GM18499 (cell line): ENCODE measurements at regions not wholly inside any gene's neighbourhood (a gene's known extent, or its start where the extent isn't known, plus 50 kb on each side); places are given as distances from the start of the nearest gene placed in this dataset.
"Not testable (repeated sequence)": the region's sequence is repeated elsewhere in the genome, so short reads cannot be mapped to it uniquely, and the experiment has no call there.

Experiments
- ATAC-seq: cut with Tn5 transposase; IDR thresholded peaks from one replicate; pipeline ENCODE4 v1.9.1; 2021; ENCODE audit warnings: moderate number of reproducible peaks; ENCODE audit not compliant: insufficient read depth, unreplicated experiment

GRCh38 chr9:129547869-129548570, 72.9 kb downstream of the C9orf50 start:
- no peak for ATAC-seq

DNA sequence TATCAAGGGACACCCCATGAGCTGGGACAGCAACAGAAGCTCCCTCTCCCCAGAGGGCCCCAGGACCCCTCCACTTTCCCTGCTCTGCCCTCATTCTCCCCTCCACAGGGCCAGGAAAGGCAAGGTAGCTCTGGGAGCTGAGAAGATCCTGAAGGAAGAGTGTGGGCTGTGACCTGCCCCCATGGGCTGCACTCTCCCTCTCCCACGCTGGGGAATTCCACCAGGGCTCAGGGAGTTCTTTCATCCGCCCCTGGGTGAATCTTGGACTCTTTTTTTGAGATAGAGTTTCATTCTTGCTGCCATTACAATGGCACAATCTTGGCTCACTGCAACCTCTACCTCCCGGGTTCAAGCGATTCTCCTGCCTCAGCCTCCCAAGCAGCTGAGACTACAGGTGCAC, 73.8 kb downstream of the C9orf50 start:
- ATAC-seq, result no peak

DNA sequence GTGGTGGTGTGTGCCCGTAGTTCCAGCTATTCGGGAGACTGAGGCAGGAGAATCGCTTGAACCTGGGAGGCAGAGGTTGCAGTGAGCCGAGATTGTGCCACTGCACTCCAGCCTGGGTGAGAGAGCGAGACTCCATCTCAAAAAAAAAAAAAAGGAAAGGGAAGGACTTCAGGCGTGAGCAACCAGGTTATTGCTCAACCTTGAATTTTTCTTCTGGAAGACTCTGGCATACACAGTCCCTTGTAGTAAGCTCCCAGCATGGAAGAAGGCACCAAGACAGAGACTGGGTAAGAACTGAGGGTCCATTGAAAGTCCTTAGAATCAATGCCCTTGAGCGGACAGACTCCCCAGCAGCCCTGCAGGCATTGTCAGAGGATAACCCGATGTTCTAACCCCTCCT, 75.0 kb downstream of the C9orf50 start:
- not testable (repeated sequence) for ATAC-seq

DNA sequence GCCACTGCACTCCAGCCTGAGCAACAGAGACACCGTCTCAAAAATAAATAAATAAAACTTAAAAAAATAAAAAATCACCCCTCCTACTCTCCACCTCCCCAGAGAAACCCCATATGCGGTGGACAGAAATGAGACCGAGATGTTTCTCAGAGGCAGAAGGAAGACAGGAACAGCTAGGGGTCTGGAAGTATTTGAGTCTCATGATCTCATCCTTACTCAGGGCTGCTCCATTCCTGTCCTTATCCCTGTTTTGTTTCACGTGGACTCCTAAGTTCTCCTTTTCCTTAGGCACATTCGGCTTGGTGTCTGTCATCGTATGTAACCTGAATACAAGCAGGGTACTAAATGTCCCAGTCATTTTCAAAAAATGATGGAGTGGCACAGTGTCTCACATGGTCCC, 76.1 kb downstream of the C9orf50 start:
- no peak for ATAC-seq

DNA sequence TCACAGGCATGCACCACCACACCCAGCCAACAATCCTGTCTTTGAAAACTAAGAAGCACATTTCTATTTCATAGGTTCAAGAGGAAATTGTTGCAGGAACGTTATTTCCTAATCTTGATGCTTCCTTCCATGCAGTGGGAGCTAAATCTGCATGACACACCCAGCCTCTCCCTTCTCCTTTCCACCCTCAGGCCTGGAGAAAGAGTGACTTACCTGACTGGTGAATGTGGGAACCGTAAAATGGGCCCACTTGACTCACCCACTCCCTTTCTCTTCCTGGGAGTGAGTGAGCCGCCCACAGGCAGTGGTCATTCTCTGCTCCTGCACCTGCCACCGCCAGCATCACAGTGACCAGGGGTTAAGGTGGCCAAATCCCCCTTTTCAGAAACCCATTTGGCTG, 78.2 kb downstream of the C9orf50 start:
- no peak for ATAC-seq

DNA sequence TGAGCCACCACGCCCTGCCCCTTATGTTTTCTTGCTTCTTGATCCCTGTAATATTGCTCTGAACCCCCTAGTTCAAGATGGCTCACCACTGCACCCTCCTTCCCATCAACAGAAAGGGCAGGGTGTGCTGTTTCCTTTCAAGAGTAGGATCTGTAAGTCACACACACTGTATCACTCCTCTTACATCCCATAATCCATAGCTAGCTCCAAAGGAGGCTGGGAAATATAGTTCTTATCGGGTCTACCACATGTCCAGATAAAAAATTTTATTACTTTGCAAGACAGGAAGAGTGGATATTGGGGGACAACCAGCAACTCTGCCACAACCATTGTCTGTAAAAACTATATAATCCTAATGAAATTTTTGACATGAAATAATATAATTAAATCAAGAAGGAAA, 79.6 kb downstream of the C9orf50 start:
- ATAC-seq, result no peak

DNA sequence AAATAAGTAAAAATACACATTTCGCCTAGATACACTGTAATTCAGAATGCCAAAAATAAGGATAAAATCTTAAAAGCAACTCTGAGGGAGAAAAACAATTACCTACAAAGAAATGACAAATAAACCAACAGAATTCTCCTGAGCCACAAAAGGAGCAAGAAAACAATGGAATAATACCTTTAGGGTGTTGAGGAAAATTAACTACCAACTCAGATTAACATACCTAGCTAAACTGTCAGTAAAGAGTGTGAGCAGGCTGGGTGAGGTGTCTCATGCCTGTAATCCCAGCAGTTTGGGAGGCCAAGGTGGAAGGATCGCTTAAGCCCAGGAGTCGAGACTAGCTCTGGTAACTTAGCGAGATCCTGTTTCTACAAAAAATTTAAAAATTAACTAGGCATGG, 81.5 kb downstream of the C9orf50 start:
- ATAC-seq, result no peak

GRCh38 chr9:129531860-129532402, 89.0 kb downstream of the C9orf50 start:
- ATAC-seq, result not testable (repeated sequence)

DNA sequence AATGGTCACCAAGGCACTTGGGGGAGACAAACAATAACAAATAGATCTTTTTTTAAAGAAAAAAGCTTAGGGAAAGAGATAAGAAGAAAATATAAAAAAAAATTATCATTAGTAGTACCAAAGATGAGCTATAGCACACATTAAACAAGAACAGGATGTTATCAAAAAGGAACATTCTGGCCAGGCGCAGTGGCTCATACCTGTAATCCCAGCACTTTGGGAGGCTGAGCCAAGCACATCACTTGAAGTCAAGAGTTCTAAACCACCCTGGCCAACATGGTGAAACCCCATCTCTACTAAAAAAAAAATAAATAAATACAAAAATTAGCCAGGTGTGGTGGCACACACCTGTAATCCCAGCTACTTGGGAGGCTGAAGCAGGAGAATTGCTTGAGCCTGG, 92.9 kb downstream of the C9orf50 start:
- not testable (repeated sequence) for ATAC-seq

DNA sequence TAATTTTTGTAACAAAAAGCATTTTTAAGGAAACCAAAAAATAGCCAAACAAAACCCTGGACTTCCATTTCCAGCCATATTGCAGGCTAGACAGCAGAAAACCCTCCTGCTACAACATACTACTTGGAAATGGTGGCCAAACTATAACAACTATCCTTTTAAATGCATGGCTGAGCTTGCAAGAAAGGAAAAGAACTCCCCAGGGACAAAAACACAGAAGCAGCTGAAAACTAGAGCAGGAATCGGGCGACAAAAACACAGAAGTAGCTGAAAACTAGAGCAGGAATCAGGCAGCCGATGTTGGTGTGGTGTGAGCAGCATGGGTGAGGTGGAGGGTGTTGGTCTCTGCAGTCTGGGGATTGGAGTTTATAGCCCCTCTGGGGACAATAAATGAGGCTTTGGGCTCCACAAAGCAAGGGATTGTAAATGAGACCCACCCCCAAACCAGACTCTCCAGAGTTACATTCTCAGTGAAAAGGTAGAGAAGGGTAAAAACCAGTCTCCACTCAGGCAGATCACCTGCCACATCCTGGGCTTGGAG, 95.2 kb downstream of the C9orf50 start:
- no peak for ATAC-seq

DNA sequence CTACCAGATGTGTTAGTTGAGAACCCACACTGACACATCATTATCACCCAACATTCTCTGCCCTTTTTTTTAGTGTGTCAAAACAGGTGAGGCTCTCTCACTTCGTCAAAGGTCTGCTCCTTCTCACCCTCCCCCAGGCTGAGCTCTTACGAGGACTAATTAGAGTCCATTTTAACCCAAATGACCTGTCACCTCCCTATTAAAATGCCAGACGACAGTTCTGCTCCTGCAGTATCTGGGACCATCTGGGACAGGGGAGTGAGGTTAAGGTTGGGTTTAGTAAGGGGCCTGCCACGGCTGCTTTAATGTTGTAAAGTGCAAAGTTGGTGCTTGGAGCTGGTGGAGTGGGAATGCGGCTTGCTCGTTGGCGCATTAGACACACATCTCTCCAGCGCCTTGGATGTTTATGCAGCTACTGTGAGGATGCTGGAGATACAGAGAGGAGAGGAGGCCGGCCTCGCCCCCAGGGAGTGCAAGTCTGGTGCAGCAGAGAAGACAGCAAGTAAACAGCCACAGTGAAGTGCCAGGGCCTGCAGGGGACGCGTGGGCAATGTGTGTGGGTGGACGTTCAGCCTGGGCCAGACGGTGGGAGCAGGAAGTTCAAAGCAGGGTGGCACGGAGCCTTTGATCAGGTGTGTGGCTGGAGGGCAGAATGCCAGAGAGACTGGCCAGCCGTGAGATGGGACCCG, 96.2 kb downstream of the C9orf50 start:
- ATAC-seq, result no peak

DNA sequence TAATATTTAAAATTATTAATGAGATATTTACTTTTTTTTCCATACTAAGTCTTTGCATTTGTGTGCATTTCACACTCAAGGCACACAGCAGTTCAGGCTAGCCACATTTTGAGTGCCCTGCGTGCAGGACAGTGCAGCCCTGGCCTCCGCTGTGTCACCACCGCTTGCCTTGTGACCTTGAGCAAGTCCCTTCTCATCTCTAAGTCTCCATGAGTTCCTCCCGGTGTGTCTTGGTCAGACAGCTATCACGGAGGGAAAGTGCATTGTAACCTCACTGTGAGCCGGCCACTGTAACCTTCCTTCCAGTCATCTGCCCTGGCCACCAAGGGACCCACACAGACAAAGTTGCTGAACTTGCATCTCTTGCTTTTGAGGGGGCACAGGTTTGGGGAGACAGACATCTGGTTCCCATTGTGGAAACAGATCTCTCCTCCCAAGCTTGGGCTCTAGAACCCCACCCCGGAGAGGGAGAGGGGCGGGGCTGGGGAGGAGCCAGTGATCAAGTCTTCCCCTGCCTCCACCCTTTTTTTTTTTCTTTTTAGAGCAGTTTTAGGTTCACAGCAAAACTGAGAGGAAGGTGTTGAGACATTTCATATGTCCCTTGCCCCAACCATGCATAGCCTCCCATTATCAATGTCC, 96.8 kb downstream of the C9orf50 start:
- no peak for ATAC-seq

GRCh38 chr9:129522351-129522750, 98.5 kb downstream of the C9orf50 start:
- ATAC-seq, result no peak

DNA sequence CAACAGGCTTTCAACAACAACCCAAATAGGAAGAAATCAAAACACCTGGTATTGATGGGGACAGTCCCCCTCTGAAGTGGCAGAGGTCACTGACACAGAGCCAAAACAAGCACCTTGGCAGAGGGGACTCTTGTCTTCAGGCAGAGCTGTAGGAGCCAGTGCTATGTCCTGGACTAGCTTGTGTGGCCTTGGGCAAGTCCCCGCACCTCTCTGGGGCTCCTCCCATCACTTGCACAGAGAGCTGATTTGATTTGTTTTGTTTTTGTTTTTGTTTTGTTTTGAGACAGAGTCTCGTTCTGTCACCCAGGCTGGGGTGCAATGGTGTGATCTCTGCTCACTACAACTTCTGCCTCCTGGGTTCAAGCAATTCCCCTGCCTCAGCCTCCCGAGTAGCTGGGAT, 100.8 kb downstream of the C9orf50 start:
- ATAC-seq, result no peak

DNA sequence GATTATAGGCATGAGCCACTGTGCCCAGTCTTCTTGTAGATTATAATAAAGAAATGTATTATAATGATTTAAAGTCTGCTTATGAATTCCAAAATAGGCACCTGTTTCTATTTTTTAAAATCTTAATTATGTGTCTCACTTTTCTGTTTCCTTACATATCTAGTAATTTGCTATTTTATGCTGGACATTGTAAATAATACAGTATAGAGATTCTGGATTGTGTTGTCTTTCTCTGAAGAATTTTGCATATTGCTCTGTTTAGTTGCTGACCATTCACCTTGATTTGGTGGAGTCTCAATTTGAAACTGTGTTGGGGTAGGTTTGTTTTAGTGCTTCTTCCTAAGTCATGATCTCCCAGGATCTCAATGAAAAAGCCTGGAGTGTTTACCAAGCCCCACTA, 102.8 kb downstream of the C9orf50 start:
- ATAC-seq, result no peak

- no peak for ATAC-seq
Observed at GRCh38 chr9:129517006-129517405, 103.9 kb downstream of the C9orf50 start.

- ATAC-seq, result no peak
Observed at GRCh38 chr9:129514891-129515290, 106.0 kb downstream of the C9orf50 start.

DNA sequence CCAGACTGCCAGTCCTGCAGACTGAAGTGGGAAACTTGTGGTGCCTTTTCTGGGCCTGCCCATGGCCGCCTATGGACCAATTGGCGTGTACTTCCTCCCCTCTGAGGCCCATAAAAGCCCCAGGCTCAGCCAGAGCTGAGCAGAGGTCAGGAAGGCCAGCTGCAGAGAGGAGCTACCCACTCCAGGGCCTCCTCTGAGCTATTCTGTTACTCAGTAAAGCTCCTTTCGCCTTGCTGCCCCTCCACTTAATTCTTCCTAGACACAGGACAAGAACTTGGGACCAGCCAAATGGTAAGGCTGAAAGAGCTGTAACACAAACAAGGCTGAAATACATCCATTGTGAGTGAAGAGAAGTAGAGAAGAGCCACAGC, 106.4 kb downstream of the C9orf50 start:
- no peak for ATAC-seq

DNA sequence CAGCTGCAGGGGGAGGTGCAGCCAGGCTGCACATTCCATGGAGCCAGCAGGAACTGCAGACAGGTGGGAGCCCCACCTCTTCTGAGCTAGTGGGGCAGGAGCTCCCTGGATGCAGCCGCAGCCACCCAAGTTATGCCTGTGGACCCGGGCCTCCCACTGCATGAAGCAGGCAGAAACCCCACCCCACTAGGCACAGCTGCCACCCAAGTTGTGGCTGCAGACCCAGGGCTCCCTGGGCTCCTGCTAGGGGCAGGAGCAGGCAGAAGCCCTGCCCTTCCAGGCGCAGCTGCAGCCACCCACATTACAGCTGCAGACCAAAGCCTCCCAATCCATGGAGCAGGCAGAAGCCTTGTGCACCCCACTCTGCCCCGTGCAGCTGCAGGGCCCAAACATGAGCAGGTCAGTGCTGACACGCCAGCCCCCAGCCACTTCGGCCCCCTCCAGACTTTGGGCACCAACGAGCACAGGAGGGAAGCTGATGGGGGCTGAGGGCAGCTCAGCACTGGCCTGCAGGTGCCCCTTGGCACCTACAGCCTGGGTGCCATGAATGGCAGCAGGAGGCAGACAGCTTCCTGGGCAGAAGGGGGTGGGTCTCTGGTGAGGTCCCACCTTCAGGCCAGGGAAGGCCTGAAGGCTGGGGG, 106.9 kb downstream of the C9orf50 start:
- no peak for ATAC-seq

DNA sequence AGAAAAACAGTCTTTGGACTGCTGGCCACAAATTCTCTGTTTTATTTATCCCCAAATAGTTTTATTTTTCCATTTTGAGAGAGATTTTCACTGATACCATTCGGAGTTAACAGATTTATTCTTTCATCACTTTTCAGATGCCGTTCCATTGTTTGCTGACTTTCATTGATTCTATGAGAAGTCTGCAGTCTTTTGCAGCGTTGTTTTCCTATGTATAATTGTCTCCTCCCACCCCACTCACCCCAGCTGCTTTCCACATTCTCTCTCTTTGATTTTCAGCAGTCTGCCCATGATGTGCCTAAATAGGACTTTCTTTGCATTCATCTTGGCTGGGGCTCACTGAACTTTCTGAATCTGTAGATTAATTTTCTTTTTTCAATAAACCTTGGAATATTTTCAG, 107.6 kb downstream of the C9orf50 start:
- ATAC-seq, result no peak
